IPS-NIHi11 (cell line): ENCODE measurements at regions not wholly inside any gene's neighbourhood (a gene's known extent, or its start where the extent isn't known, plus 50 kb on each side); places are given as distances from the start of the nearest gene placed in this dataset.
"Not testable (repeated sequence)": the region's sequence is repeated elsewhere in the genome, so short reads cannot be mapped to it uniquely, and the experiment has no call there.

Experiments
- DNase-seq: peaks from one replicate; pipeline ENCODE4 v3.0.0; 2012; ENCODE audit warnings: mixed read lengths, low spot score

GRCh38 chr3:28149960-28150359 is 91.5 kb upstream of the CMC1 start:
- no peak for DNase-seq

- DNase-seq = no peak
Observed at GRCh38 chr3:28150465-28151206, 90.8 kb upstream of the CMC1 start.

- no peak for DNase-seq
Observed at GRCh38 chr3:28151207-28151550, 90.2 kb upstream of the CMC1 start.

GRCh38 chr3:28151608-28152228 is 89.7 kb upstream of the CMC1 start:
- DNase-seq = no peak

GRCh38 chr3:28155631-28156030 is 85.8 kb upstream of the CMC1 start:
- no peak for DNase-seq

GRCh38 chr3:28156599-28156998 is 84.8 kb upstream of the CMC1 start:
- DNase-seq = not testable (repeated sequence)

GRCh38 chr3:28171962-28172361 is 69.5 kb upstream of the CMC1 start:
- no peak for DNase-seq

GRCh38 chr3:28172748-28173147 is 68.7 kb upstream of the CMC1 start:
- no peak for DNase-seq

GRCh38 chr3:28173836-28174235 is 67.6 kb upstream of the CMC1 start:
- no peak for DNase-seq

- DNase-seq = no peak
Observed at GRCh38 chr3:28186748-28187147, 54.7 kb upstream of the CMC1 start.

- no peak for DNase-seq
Observed at GRCh38 chr3:28188686-28189085, 52.7 kb upstream of the CMC1 start.

GRCh38 chr3:28191363-28191762 is 50.1 kb upstream of the CMC1 start:
- no peak for DNase-seq
